SK-N-SH treated with all-trans-retinoic acid at 6 μM for 48 hours (cell line): ENCODE measurements at regions not wholly inside any gene's neighbourhood (a gene's known extent, or its start where the extent isn't known, plus 50 kb on each side); places are given as distances from the start of the nearest gene placed in this dataset.

Experiments
- ARNTL ChIP-seq: fragments of 450-650 bp; formaldehyde crosslinking; IDR thresholded peaks from 2 replicates; pipeline ENCODE4 v1.5.0; 2020; ENCODE audit warnings: low read depth, mild to moderate bottlenecking, moderate library complexity, borderline replicate concordance
- BACH2 ChIP-seq: fragments of 250-450 bp; sonication (Bioruptor Pico); IDR thresholded peaks from 2 replicates; pipeline ENCODE4 v1.9.0; 2021; ENCODE audit warnings: mild to moderate bottlenecking, borderline replicate concordance
- CSDC2 ChIP-seq: fragments of 250-450 bp; sonication (Bioruptor Pico); IDR thresholded peaks from 2 replicates; pipeline ENCODE4 v1.5.0; 2020; ENCODE audit warnings: mild to moderate bottlenecking, moderate library complexity
- GLIS3 ChIP-seq: fragments of 250-450 bp; sonication (Bioruptor Pico); IDR thresholded peaks from 2 replicates; pipeline ENCODE4 v1.5.0; 2020; ENCODE audit warnings: mild to moderate bottlenecking, moderate library complexity
- SNAI2 ChIP-seq: fragments of 250-450 bp; sonication (Bioruptor Pico); IDR thresholded peaks from 2 replicates; pipeline ENCODE4 v1.5.0; 2020; ENCODE audit warnings: mild to moderate bottlenecking, moderate library complexity
- TOX ChIP-seq: fragments of 250-450 bp; sonication (Bioruptor Pico); IDR thresholded peaks from 2 replicates; pipeline ENCODE4 v1.8.0; 2021; ENCODE audit warnings: mild to moderate bottlenecking, moderate library complexity, borderline replicate concordance
- ZFP3 ChIP-seq: fragments of 250-450 bp; sonication (Bioruptor Pico); IDR thresholded peaks from 2 replicates; pipeline ENCODE4 v1.5.0; 2020; ENCODE audit warnings: mild to moderate bottlenecking, moderate library complexity
- ZFP30 ChIP-seq: fragments of 450-650 bp; formaldehyde crosslinking; IDR thresholded peaks from 2 replicates; pipeline ENCODE4 v1.5.0; 2022; ENCODE audit warnings: mild to moderate bottlenecking, moderate library complexity
- ZNF70 ChIP-seq: fragments of 450-650 bp; formaldehyde crosslinking; IDR thresholded peaks from 2 replicates; pipeline ENCODE4 v1.5.0; 2020; ENCODE audit warnings: mild to moderate bottlenecking, moderate library complexity
- TF ChIP-seq, protein P1 (sequence below): fragments of 250-450 bp; sonication (Bioruptor Pico); IDR thresholded peaks from 2 replicates; pipeline ENCODE4 v1.8.0; 2020; ENCODE audit warnings: mild to moderate bottlenecking, moderate library complexity, borderline replicate concordance
- TF ChIP-seq, protein P2 (sequence below): fragments of 250-450 bp; sonication (Bioruptor Pico); IDR thresholded peaks from 2 replicates; pipeline ENCODE4 v1.5.1; 2020; ENCODE audit warnings: low read depth, mild to moderate bottlenecking, moderate library complexity
- TF ChIP-seq, protein P3 (sequence below): fragments of 250-450 bp; sonication (Bioruptor Pico); IDR thresholded peaks from 2 replicates; pipeline ENCODE4 v1.8.0; 2021; ENCODE audit warnings: low read depth, mild to moderate bottlenecking, moderate library complexity, borderline replicate concordance
- TF ChIP-seq, protein P4 (sequence below): fragments of 250-450 bp; sonication (Bioruptor Pico); IDR thresholded peaks from 2 replicates; pipeline ENCODE4 v1.5.0; 2020; ENCODE audit warnings: mild to moderate bottlenecking, moderate library complexity

DNA sequence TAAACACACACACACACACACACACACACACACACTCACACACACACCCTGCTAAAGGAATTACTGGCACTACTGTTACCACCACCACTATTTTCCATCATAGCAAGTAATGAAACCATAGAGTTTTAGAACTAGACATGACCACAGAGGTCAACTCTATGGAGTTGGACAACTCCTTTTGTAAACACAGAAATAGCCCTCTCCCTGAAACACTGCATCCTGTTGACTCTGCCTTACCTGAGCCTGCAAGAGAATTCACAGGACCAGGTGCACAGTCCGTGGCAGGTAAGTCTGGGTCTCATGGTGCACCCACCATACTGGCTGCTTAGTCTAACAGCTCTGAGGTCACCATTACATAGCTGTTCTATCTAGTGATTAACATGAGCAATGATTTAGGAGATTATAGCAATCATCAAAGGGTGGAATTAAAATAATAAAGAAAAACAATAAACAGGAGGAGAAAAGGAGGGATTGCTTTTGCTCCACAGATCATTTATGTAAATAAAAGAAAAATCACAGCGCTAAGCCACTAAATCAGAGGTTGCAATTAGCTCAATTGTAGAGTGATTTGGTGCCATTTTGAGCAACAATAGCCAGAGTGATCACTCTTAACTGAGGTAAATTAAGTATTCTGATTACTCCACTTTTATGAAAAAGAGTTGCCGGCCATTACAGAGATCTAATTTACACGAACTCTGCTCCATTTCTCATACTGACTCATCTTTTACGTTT lies 340.0 kb upstream of the RASGEF1B start:
- TF ChIP-seq, protein P1, sequence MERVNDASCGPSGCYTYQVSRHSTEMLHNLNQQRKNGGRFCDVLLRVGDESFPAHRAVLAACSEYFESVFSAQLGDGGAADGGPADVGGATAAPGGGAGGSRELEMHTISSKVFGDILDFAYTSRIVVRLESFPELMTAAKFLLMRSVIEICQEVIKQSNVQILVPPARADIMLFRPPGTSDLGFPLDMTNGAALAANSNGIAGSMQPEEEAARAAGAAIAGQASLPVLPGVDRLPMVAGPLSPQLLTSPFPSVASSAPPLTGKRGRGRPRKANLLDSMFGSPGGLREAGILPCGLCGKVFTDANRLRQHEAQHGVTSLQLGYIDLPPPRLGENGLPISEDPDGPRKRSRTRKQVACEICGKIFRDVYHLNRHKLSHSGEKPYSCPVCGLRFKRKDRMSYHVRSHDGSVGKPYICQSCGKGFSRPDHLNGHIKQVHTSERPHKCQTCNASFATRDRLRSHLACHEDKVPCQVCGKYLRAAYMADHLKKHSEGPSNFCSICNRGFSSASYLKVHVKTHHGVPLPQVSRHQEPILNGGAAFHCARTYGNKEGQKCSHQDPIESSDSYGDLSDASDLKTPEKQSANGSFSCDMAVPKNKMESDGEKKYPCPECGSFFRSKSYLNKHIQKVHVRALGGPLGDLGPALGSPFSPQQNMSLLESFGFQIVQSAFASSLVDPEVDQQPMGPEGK (CRISPR knock-in tag), result no peak
- no peak for TF ChIP-seq GLIS3 (CRISPR knock-in tag)
- no peak for TF ChIP-seq ZNF70 (CRISPR knock-in tag)
- TF ChIP-seq TOX (CRISPR knock-in tag), result no peak
- TF ChIP-seq ARNTL (CRISPR knock-in tag), result no peak
- TF ChIP-seq ZFP3 (CRISPR knock-in tag), result no peak
- TF ChIP-seq, protein P2, sequence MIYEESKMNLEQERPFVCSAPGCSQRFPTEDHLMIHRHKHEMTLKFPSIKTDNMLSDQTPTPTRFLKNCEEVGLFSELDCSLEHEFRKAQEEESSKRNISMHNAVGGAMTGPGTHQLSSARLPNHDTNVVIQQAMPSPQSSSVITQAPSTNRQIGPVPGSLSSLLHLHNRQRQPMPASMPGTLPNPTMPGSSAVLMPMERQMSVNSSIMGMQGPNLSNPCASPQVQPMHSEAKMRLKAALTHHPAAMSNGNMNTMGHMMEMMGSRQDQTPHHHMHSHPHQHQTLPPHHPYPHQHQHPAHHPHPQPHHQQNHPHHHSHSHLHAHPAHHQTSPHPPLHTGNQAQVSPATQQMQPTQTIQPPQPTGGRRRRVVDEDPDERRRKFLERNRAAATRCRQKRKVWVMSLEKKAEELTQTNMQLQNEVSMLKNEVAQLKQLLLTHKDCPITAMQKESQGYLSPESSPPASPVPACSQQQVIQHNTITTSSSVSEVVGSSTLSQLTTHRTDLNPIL (CRISPR knock-in tag), result no peak
- TF ChIP-seq CSDC2, result no peak
- TF ChIP-seq, protein P3, sequence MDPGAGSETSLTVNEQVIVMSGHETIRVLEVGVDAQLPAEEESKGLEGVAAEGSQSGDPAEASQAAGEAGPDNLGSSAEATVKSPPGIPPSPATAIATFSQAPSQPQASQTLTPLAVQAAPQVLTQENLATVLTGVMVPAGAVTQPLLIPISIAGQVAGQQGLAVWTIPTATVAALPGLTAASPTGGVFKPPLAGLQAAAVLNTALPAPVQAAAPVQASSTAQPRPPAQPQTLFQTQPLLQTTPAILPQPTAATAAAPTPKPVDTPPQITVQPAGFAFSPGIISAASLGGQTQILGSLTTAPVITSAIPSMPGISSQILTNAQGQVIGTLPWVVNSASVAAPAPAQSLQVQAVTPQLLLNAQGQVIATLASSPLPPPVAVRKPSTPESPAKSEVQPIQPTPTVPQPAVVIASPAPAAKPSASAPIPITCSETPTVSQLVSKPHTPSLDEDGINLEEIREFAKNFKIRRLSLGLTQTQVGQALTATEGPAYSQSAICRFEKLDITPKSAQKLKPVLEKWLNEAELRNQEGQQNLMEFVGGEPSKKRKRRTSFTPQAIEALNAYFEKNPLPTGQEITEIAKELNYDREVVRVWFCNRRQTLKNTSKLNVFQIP (CRISPR knock-in tag), result no peak
- TF ChIP-seq BACH2 (CRISPR knock-in tag), result no peak
- TF ChIP-seq SNAI2 (CRISPR knock-in tag), result no peak
- TF ChIP-seq ZFP30, result no peak
- TF ChIP-seq, protein P4, sequence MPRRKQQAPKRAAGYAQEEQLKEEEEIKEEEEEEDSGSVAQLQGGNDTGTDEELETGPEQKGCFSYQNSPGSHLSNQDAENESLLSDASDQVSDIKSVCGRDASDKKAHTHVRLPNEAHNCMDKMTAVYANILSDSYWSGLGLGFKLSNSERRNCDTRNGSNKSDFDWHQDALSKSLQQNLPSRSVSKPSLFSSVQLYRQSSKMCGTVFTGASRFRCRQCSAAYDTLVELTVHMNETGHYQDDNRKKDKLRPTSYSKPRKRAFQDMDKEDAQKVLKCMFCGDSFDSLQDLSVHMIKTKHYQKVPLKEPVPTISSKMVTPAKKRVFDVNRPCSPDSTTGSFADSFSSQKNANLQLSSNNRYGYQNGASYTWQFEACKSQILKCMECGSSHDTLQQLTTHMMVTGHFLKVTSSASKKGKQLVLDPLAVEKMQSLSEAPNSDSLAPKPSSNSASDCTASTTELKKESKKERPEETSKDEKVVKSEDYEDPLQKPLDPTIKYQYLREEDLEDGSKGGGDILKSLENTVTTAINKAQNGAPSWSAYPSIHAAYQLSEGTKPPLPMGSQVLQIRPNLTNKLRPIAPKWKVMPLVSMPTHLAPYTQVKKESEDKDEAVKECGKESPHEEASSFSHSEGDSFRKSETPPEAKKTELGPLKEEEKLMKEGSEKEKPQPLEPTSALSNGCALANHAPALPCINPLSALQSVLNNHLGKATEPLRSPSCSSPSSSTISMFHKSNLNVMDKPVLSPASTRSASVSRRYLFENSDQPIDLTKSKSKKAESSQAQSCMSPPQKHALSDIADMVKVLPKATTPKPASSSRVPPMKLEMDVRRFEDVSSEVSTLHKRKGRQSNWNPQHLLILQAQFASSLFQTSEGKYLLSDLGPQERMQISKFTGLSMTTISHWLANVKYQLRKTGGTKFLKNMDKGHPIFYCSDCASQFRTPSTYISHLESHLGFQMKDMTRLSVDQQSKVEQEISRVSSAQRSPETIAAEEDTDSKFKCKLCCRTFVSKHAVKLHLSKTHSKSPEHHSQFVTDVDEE (CRISPR knock-in tag), result no peak
